ENCODE measurements at regions not wholly inside any gene's neighbourhood (a gene's known extent, or its start where the extent isn't known, plus 50 kb on each side); places are given as distances from the start of the nearest gene placed in this dataset.
"Not testable (repeated sequence)": the region's sequence is repeated elsewhere in the genome, so short reads cannot be mapped to it uniquely, and the experiment has no call there.

DNA sequence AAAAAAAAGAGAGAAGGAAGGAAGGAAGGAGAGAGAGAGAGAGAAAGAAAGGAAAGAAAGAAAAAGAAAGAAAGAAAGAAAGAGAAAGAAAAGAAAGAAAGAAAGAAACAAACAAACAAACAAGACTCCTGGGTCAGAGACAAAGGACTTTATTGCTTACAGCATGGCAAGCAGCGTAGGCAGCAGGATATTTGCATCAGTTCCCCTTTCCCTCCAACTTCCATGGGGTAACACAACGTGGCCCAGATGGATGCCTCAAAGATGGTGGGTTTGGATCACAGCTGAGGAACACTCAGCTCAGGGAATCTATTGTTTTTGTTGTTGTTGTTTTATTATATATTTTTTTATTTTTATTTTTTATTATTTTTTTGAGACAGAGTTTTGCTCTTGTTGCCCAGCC, 128.5 kb upstream of the VKORC1L1 start:
- no peak for DNase-seq (ENCODE audit: low spot score)

DNA sequence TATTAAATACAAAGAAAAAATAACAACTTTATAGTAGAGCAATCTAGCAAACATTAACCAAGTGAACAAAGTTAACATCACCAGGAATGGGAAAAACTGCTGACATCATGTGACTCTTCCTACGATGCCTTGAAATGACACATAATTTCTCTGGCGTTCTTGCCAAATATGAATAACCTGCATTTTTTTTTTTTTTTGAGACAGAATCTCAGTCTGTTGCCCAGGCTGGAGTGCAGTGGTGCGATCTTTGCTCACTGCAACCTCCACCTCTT, 126.5 kb upstream of the VKORC1L1 start:
- DNase-seq (ENCODE audit: low spot score): no peak

- no peak for DNase-seq (ENCODE audit: low spot score)
These were observed 123.8 kb upstream of the VKORC1L1 start for GRCh38 chr7:65749039-65749438.

DNA sequence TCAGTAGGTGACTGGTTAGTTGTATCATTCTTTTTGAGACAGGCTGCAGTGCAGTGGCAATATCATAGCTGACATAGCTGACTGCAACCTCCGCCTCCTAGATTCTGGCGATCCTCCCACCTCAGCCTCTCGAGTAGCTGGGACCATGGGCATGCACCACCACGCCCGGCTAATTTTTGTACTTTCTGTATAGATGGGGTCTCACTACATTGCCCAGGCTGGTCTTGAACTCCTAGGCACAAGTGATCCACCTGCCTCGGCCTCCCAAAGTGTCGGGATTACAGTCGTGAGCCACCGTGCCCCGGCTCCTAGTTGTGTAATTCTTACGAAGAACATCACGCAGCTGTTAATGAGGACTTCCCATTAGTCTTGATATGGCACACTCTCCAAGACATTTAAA, 123.4 kb upstream of the VKORC1L1 start:
- no peak for DNase-seq (ENCODE audit: low spot score)

GRCh38 chr7:65750511-65751344, 122.1 kb upstream of the VKORC1L1 start:
- peak; percentile 93 for DNase-seq (ENCODE audit: low spot score)

DNA sequence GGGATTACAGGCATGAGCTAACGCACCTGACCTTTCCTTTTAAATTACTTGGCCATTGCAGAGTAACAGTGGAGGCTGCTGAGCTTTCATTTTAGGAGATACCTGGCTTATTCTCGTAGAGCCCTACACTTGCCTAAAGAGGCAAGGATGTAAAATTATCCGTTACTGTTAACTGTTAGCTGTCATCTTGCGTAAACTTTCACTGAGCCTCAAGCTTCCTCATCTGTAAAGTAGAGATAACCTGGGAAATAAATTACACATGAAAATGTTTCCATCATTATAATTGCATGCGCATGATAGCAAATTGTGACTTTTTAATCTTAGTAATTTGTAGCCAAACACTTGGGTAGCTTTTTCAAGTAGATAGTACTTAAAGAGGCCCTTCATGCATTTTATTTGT, 118.8 kb upstream of the VKORC1L1 start:
- not testable (repeated sequence) for DNase-seq (ENCODE audit: low spot score)

- not testable (repeated sequence) for DNase-seq (ENCODE audit: low spot score)
These were observed 113.9 kb upstream of the VKORC1L1 start for GRCh38 chr7:65758991-65759390.

- DNase-seq (ENCODE audit: low spot score): not testable (repeated sequence)
These were observed 110.2 kb upstream of the VKORC1L1 start for GRCh38 chr7:65762712-65763111.

GRCh38 chr7:65763114-65763513, 109.8 kb upstream of the VKORC1L1 start:
- DNase-seq (ENCODE audit: low spot score): not testable (repeated sequence)

DNA sequence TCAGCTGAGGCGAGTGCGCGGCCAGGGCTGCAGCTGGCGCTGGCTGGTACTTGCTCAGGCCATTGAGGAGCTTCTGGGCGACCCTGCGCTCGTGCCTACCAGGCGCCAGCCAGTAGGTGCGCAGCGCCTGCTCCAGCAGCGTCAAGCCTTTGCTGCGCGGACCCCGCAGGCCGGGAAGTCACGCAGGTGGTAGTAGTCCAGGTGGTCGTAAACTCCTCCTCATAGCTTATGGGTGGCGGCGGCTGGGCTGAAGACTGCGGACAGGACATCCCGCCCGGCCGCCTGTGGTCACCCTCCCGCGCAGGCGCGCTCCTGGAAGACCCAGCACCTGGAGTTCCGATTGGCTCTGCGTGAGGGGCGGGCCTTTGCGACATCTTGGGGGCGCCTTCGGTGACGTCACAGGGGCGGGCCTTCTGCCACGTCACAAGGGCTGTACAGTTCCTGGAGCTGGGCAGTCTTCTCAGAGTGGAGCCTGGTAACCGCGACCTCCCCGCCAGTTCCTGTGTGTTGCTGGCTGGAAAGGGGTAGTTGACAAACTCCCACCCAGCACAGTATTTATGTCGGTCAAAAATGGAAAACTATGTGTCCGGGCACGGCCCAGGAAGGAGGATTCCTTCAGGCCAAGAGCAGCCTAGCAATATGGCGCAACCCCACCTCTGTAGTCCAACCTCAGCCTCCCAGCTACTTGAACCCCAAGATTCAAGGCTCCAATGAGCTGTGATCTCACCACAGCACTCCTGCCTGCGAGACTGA, 102.2 kb upstream of the VKORC1L1 start:
- DNase-seq (ENCODE audit: low spot score): peak; percentile 95

GRCh38 chr7:65771226-65771569, 101.7 kb upstream of the VKORC1L1 start:
- not testable (repeated sequence) for DNase-seq (ENCODE audit: low spot score)

DNA sequence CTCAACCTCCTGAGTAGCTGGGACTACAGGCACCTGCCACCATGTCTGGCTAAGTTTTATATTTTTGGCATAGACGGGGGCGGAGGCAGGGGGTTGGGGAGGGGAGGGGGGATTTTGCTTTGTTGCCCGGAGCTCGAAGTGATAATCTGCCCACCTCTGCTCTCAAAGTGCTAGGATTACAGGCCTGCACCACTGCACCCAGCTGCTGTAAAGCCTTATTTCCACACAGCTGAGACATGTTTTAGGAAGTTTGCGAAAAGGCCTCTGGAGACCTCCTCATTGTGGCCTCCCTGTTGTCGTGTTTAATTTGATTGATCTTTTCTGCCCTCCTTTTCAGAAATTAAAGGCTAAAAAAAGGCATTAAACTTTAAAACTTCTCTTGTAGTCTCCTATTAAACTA, 96.2 kb upstream of the VKORC1L1 start:
- DNase-seq (ENCODE audit: low spot score): not testable (repeated sequence)

- not testable (repeated sequence) for DNase-seq (ENCODE audit: low spot score)
These were observed 82.9 kb upstream of the VKORC1L1 start for GRCh38 chr7:65789943-65790342.

DNA sequence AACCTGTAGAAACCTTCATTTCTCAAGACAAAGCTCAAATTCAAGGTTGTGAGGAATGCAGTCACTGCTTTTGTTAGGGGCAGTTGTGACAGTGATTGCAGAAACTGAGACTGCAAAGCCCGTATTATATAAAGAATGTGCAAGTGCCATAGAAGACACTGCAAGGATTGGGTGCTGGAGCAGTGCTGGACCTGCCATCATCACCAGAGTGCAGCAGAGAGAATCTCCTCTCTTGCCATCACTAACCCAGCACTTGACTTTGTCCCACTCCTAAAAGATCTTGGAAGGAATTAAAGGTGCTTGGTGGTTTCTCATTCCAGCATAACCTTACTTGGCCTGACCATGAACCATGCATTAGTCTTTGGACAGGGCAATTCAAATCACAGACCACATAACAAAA, 81.1 kb upstream of the VKORC1L1 start:
- DNase-seq (ENCODE audit: low spot score): not testable (repeated sequence)

GRCh38 chr7:65792726-65793125, 80.1 kb upstream of the VKORC1L1 start:
- not testable (repeated sequence) for DNase-seq (ENCODE audit: low spot score)

DNA sequence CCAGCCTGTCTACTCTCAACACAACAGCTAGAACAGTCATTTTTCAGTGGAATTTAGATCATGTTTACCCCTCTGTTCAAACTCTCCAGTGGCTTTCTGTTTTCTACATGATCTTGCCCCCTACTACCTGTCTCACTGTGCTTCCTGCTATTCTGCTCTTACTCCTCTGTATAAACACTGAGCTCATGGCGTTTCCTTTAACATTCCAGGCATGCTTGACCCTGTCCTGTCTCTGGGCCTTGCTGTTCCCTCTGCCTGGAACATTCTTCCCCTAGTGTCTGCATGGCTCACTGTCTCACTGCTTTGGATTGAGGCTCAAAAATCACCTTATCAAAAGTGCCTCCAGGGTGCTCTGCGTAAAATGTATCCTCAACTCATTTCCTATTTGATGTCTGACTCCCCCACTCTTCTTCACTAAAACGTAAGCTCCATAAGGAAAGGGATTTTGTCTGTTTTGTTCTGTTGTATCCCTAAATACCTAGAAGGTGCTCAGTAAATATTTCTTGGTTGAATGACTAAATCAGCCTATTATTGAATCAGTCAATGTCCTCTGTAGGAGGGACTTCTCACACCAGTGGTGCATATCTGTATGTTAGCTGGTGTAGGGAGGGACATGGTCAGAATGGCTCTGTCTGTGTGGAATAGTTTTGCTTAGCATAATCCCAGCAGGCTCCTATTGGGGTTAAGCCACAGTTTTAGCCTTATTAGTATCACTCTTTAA, 78.0 kb upstream of the VKORC1L1 start:
- not testable (repeated sequence) for DNase-seq (ENCODE audit: low spot score)

- not testable (repeated sequence) for DNase-seq (ENCODE audit: low spot score)
These were observed 77.5 kb upstream of the VKORC1L1 start for GRCh38 chr7:65795392-65795716.

- no peak for DNase-seq (ENCODE audit: low spot score)
These were observed 76.7 kb upstream of the VKORC1L1 start for GRCh38 chr7:65796205-65796604.

DNA sequence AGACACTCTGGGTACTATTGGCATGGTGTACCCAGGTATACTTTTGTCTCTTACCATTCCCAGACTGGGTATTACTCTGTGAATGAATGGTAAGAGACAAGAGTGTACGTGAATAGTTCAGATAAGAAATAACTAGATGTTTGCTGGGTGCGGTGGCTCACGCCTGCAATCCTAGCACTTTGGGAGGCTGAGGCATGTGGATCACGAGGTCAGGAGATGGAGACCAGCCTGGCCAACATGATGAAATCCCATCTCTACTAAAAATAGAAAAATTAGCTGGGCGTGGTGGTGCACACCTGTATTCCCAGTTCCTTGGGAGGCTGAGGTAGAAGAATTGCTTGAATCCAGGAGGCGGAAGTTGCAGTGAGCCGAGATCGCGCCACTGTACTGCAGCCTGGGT, 75.8 kb upstream of the VKORC1L1 start:
- DNase-seq (ENCODE audit: low spot score): not testable (repeated sequence)

GRCh38 chr7:65797566-65797965, 75.3 kb upstream of the VKORC1L1 start:
- not testable (repeated sequence) for DNase-seq (ENCODE audit: low spot score)

- DNase-seq (ENCODE audit: low spot score): peak; percentile 30
These were observed 74.5 kb upstream of the VKORC1L1 start for GRCh38 chr7:65798111-65799075.

DNA sequence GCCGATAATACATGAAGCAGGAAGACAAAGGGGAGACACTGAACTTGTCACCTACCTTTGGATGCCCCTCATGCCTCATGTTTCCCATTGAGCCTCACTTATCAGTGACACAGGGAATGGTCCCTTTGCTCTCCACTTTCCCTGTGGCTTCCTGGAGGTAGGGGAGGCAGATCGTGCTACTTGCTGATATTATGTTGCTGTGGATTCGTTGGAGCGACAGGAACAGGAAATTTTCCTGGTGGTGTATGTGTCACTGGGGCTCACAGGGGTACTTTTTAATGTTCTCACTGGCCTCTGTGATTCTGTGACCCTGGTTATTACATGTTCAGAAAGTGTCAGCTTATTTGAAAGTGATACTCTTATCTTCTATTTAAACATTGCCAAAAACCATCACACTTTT, 72.7 kb upstream of the VKORC1L1 start:
- DNase-seq (ENCODE audit: low spot score): not testable (repeated sequence)
